HG03520 (cell line): ENCODE measurements at regions not wholly inside any gene's neighbourhood (a gene's known extent, or its start where the extent isn't known, plus 50 kb on each side); places are given as distances from the start of the nearest gene placed in this dataset.
A peak's percentile ranks its signal among the peaks of the same experiment; 100 is the strongest.
"Not testable (repeated sequence)": the region's sequence is repeated elsewhere in the genome, so short reads cannot be mapped to it uniquely, and the experiment has no call there.

Experiments
- ATAC-seq: cut with Tn5 transposase; IDR thresholded peaks from one replicate; pipeline ENCODE4 v1.9.1; 2021; ENCODE audit warnings: mild to moderate bottlenecking, moderate library complexity; ENCODE audit not compliant: unreplicated experiment

- no peak for ATAC-seq
These were observed 91.2 kb upstream of the PAM start for GRCh38 chr5:102663749-102664530.

- no peak for ATAC-seq
These were observed 90.3 kb upstream of the PAM start for GRCh38 chr5:102664616-102665335.

- no peak for ATAC-seq
These were observed 88.8 kb upstream of the PAM start for GRCh38 chr5:102666164-102666946.

- no peak for ATAC-seq
These were observed 86.7 kb upstream of the PAM start for GRCh38 chr5:102668220-102668932.

- ATAC-seq: peak; percentile 68
These were observed 84.8 kb upstream of the PAM start for GRCh38 chr5:102670224-102670836.

GRCh38 chr5:102671033-102671734 is 83.9 kb upstream of the PAM start:
- ATAC-seq: not testable (repeated sequence)

- ATAC-seq: no peak
These were observed 76.6 kb upstream of the PAM start for GRCh38 chr5:102678267-102679058.

GRCh38 chr5:102681403-102681983 is 73.6 kb upstream of the PAM start:
- ATAC-seq: peak; percentile 94

GRCh38 chr5:102682101-102682647 is 72.9 kb upstream of the PAM start:
- ATAC-seq: no peak

- ATAC-seq: not testable (repeated sequence)
These were observed 67.0 kb upstream of the PAM start for GRCh38 chr5:102688076-102688475.

GRCh38 chr5:102688581-102689342 is 66.3 kb upstream of the PAM start:
- not testable (repeated sequence) for ATAC-seq

GRCh38 chr5:102690910-102691309 is 64.2 kb upstream of the PAM start:
- ATAC-seq: no peak

GRCh38 chr5:102691434-102691833 is 63.7 kb upstream of the PAM start:
- ATAC-seq: no peak

- ATAC-seq: no peak
These were observed 54.8 kb upstream of the PAM start for GRCh38 chr5:102700120-102700831.

- no peak for ATAC-seq
These were observed 54.2 kb upstream of the PAM start for GRCh38 chr5:102700916-102701315.

GRCh38 chr5:102701748-102702147 is 53.4 kb upstream of the PAM start:
- no peak for ATAC-seq
